Chondrocyte (in vitro differentiated cells): ENCODE measurements at regions not wholly inside any gene's neighbourhood (a gene's known extent, or its start where the extent isn't known, plus 50 kb on each side); places are given as distances from the start of the nearest gene placed in this dataset.

Experiments used
- DNase-seq: peaks from one replicate; pipeline ENCODE4 v3.0.0; 2021; ENCODE audit warnings: mixed read lengths, low spot score
- H3K27ac Mint-ChIP-seq: one replicate; pipeline ENCODE4 v1.8.0; 2021; ENCODE audit warnings: mild to moderate bottlenecking, moderate library complexity, mixed read lengths; ENCODE audit not compliant: unreplicated experiment
- H3K27me3 Mint-ChIP-seq: 2 replicates; pipeline ENCODE4 v1.8.0; 2021; ENCODE audit warnings: low read depth, mixed read lengths
- H3K36me3 Mint-ChIP-seq: 2 replicates; pipeline ENCODE4 v1.8.0; 2021; ENCODE audit warnings: low read depth, mixed read lengths
- H3K4me1 Mint-ChIP-seq: 2 replicates; pipeline ENCODE4 v1.8.0; 2021; ENCODE audit warnings: low read depth, mild to moderate bottlenecking, mixed read lengths
- H3K4me3 Mint-ChIP-seq: one replicate; pipeline ENCODE4 v1.8.0; 2021; ENCODE audit warnings: mild to moderate bottlenecking, moderate library complexity, mixed read lengths; ENCODE audit not compliant: unreplicated experiment
- H3K9me3 Mint-ChIP-seq: 2 replicates; pipeline ENCODE4 v1.8.0; 2021; ENCODE audit warnings: low read depth, mixed read lengths
- TF ChIP-seq, protein P1 (sequence below): fragments of 200-600 bp; sonication (generic); IDR thresholded peaks from 2 replicates; pipeline ENCODE4 v1.5.0; 2021; ENCODE audit warnings: antibody characterized with exemption, mild to moderate bottlenecking, moderate library complexity

DNA sequence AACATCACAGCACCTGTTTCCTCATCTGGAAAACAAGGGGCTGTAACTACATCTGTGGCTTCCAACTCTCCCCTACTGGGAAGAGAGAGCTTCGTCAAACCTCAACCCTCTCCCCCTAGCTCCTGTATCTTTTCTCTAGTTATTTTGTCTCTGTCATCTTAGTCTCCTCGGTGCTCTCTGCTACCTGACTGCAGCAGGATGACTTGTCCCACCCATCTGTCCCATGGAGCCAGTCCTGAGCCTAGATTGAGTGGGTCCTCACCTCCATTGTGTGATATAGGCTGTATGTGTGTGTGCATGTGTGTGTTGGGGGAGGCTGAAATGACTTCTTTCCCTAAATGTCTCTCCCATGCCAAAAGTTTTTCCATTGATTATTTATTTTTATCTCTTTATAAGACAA is 177.3 kb downstream of the EMP1 start:
- H3K9me3 Mint-ChIP-seq = peaks cover 4% of the 10 kb centered on the region
- peaks cover 23% of the 10 kb centered on the region for H3K27me3 Mint-ChIP-seq
- TF ChIP-seq, protein P1, sequence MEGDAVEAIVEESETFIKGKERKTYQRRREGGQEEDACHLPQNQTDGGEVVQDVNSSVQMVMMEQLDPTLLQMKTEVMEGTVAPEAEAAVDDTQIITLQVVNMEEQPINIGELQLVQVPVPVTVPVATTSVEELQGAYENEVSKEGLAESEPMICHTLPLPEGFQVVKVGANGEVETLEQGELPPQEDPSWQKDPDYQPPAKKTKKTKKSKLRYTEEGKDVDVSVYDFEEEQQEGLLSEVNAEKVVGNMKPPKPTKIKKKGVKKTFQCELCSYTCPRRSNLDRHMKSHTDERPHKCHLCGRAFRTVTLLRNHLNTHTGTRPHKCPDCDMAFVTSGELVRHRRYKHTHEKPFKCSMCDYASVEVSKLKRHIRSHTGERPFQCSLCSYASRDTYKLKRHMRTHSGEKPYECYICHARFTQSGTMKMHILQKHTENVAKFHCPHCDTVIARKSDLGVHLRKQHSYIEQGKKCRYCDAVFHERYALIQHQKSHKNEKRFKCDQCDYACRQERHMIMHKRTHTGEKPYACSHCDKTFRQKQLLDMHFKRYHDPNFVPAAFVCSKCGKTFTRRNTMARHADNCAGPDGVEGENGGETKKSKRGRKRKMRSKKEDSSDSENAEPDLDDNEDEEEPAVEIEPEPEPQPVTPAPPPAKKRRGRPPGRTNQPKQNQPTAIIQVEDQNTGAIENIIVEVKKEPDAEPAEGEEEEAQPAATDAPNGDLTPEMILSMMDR = no peak
- no peak for DNase-seq
- H3K36me3 Mint-ChIP-seq = no peaks in the 10 kb centered on the region
- H3K4me1 Mint-ChIP-seq = no peaks in the 10 kb centered on the region
- H3K27ac Mint-ChIP-seq = no peak overlapping the region
- no peak overlapping the region for H3K4me3 Mint-ChIP-seq

DNA sequence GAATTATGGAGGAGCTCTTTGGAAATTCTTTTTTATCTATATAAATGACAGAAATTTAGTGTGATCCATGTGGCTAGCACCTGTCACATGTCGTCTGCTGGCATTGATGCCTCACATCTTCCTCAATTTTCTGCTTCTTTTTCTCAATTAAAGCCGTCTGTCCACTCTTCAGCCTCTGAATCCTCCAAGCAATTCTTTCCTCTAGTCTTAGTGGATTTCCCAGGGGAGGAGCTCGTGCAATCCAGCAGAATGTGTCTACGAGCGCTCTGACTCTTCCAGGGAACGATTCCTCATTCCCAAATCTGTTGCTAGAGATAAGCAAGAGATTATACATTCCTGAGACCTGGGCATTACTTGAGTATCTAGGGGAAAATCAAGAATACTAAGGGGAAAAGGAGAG is 176.6 kb downstream of the EMP1 start:
- H3K27me3 Mint-ChIP-seq = peaks cover 23% of the 10 kb centered on the region
- no peaks in the 10 kb centered on the region for H3K4me1 Mint-ChIP-seq
- no peak for DNase-seq

DNA sequence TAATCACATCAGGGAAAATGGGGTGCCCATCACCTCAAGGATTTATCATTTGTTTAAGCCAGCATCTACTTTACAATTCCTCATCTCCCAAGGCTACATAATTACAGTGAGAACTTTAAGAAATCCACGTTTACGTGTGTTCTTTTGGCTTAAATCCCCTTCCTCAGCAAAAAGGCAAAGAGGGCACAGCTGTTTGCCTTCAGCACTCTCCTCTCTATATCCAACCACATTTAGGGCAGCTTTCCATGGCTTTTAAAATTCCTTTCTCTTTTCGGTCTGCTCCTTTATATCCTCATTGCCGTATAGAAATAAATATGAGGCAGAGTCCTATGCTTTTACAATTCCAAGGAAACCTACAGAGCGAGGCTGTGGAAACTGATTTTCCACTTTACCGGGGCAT is 175.9 kb downstream of the EMP1 start:
- no peaks in the 10 kb centered on the region for H3K9me3 Mint-ChIP-seq
- no peak overlapping the region for H3K27ac Mint-ChIP-seq
- TF ChIP-seq, protein P1 = no peak
- no peaks in the 10 kb centered on the region for H3K36me3 Mint-ChIP-seq
- peaks cover 23% of the 10 kb centered on the region for H3K27me3 Mint-ChIP-seq
- H3K4me3 Mint-ChIP-seq = no peak overlapping the region
- H3K4me1 Mint-ChIP-seq = no peaks in the 10 kb centered on the region
- no peak for DNase-seq

More for the DNA sequence above, 176.6 kb downstream of the EMP1 start:
- H3K4me3 Mint-ChIP-seq = no peak overlapping the region
- H3K9me3 Mint-ChIP-seq = peaks cover 4% of the 10 kb centered on the region
- no peaks in the 10 kb centered on the region for H3K36me3 Mint-ChIP-seq
- no peak overlapping the region for H3K27ac Mint-ChIP-seq
- TF ChIP-seq, protein P1 = no peak

DNA sequence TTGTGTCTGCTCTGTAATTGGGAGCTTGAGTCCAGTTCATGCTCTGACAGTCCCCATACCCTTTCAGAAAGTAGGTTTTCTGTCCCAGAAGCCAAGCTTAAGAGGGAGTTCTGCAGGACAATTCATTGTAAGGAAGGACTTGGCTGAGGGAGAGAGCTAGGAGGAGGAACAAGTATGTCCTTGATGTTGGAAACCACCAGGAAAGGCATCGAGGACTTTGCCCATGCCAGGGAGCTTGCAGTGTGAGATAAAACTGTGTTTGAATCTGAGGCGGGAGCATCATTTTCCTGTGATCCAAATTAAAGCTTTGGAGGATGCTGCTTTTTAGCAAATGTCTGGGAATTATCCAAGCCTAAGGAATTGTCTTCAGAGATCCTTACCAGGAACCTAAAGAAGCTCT is 175.3 kb downstream of the EMP1 start:
- no peaks in the 10 kb centered on the region for H3K4me1 Mint-ChIP-seq
- peaks cover 23% of the 10 kb centered on the region for H3K27me3 Mint-ChIP-seq
- H3K36me3 Mint-ChIP-seq = no peaks in the 10 kb centered on the region
- no peak overlapping the region for H3K27ac Mint-ChIP-seq
- TF ChIP-seq, protein P1 = no peak
- DNase-seq = no peak
- H3K4me3 Mint-ChIP-seq = no peak overlapping the region
- H3K9me3 Mint-ChIP-seq = no peaks in the 10 kb centered on the region

DNA sequence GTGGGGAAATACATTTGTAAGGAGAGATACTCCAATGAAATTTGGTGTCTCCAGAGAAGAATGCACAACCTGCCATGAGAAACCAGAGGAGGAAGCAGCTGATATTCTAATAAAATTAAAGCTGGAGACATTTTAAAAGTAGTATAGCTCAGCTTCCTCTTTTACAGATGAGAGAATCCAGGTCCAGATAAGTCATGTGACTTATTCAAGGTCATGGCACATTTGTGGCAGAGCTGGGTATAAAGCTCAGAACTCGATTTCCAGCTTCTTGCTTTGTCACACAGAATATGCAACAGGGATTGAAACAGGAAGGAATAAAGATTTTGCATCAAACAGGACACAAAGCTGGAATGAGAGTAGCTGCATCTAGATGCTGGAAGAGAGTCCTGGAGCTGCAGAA is 174.8 kb downstream of the EMP1 start:
- TF ChIP-seq, protein P1 = no peak
- Mint-ChIP-seq H3K27me3 (peaks cover 23% of the 10 kb centered on the region), H3K4me1 (no peaks in the 10 kb centered on the region), H3K27ac (no peak overlapping the region), H3K36me3 (no peaks in the 10 kb centered on the region), H3K9me3 (no peaks in the 10 kb centered on the region), H3K4me3 (no peak overlapping the region)
- no peak for DNase-seq
